ENCODE measurements at regions not wholly inside any gene's neighbourhood (a gene's known extent, or its start where the extent isn't known, plus 50 kb on each side); places are given as distances from the start of the nearest gene placed in this dataset.

GRCh38 chr1:115170961-115171392, 81.7 kb upstream of the TSPAN2 start:
- Histone ChIP-seq H2AFZ (ENCODE audit: control insufficient read depth, low read depth, low read length) (no peak overlapping the region), H3K27me3 (replicated peaks in 1 of 2; ENCODE audit: control insufficient read depth in 2 of 2, insufficient read depth in 2 of 2, low read length in 1 of 2) (no peaks in the 10 kb centered on the region; a peak in 1 of 4 replicates), H3K4me3 (no peak overlapping the region), H3K9me3 (replicated peaks; ENCODE audit: control insufficient read depth, insufficient read depth, low read length) (no peaks in the 10 kb centered on the region), H4K20me1 (ENCODE audit: control insufficient read depth, insufficient read depth) (no peaks in the 10 kb centered on the region), H3K79me2 (ENCODE audit: control insufficient read depth, insufficient read depth, low read length) (no peaks in the 10 kb centered on the region), H3K36me3 (ENCODE audit: control insufficient read depth in 2 of 2, insufficient read depth in 2 of 2, low read length in 1 of 2) (no peaks in the 10 kb centered on the region), H3K9ac (ENCODE audit: control insufficient read depth, insufficient read depth, low read length) (no peak overlapping the region), H3K4me2 (ENCODE audit: control insufficient read depth, insufficient read depth) (no peak overlapping the region), H3K27ac (ENCODE audit: control insufficient read depth, insufficient read depth) (no peak overlapping the region), H3K4me1 (ENCODE audit: control insufficient read depth, insufficient read depth, low read length) (no peaks in the 10 kb centered on the region)
- FAIRE-seq, result no peak
- ChIA-PET SMC1A (ENCODE audit: uncharacterized antibody, unreplicated experiment) (no interaction called here), POLR2A (interaction anchor here (1.0 kb wide), 1 partner anchor 28 kb away, joined by 6 read pairs; no protein-coding TSS in a partner anchor), RAD21 (ENCODE audit: unreplicated experiment) (no interaction called here), CTCF (interaction anchor here (0.6 kb wide), 1 partner anchor 11 kb away, joined by 4 read pairs; no protein-coding TSS in a partner anchor)
- WGBS (ENCODE audit: insufficient coverage, insufficient replicate concordance, low lambda C conversion rate, missing lambda C conversion rate), result 17% methylated on average over 2 of the region's 2 CpGs
- intact Hi-C loops (cut with micrococcal nuclease; ENCODE audit: unreplicated experiment) (no loop called here), in situ Hi-C loops (cut with MboI) (no loop called here)
- no TSS peak for BruUV-seq (replicated peaks)
- ATAC-seq, result no peak
- no peak for DNase-seq (ENCODE audit: low read depth, low spot score)
- TF ChIP-seq SIX5 (IDR thresholded peaks at IDR 0.05; ENCODE audit: low read depth, low read length, severe bottlenecking) (no peak), PAX8 (IDR thresholded peaks at IDR 0.05) (no peak), EP300 (IDR thresholded peaks at IDR 0.05; ENCODE audit: borderline replicate concordance in 1 of 2, control insufficient read depth in 1 of 2, low read depth in 2 of 2, low read length in 2 of 2) (no peak), MTA3 (IDR thresholded peaks at IDR 0.05; ENCODE audit: borderline replicate concordance, low read length) (no peak), NFYA (IDR thresholded peaks at IDR 0.05; ENCODE audit: borderline replicate concordance, low read depth, low read length) (no peak), MEF2A (IDR thresholded peaks at IDR 0.05; ENCODE audit: insufficient read depth, low read depth, low read length) (no peak), CBFB (IDR thresholded peaks at IDR 0.05; ENCODE audit: low read depth) (no peak), USF1 (IDR thresholded peaks at IDR 0.05; ENCODE audit: borderline replicate concordance, extremely low read length, insufficient read depth, low read depth, low read length) (no peak), NBN (IDR thresholded peaks at IDR 0.05) (no peak), ZBED1 (IDR thresholded peaks at IDR 0.05; ENCODE audit: borderline replicate concordance) (no peak), SUZ12 (IDR thresholded peaks at IDR 0.05; ENCODE audit: unreplicated experiment) (no peak), SUPT20H (IDR thresholded peaks at IDR 0.05; ENCODE audit: borderline replicate concordance, control insufficient read depth, low read depth, low read length) (no peak), CREB1 (IDR thresholded peaks at IDR 0.05; ENCODE audit: low read depth) (no peak), CBX5 (IDR thresholded peaks at IDR 0.05; ENCODE audit: low read depth) (no peak), HDGF (IDR thresholded peaks at IDR 0.05) (no peak)

All from GM12878 (cell line).